ENCODE measurements at regions not wholly inside any gene's neighbourhood (a gene's known extent, or its start where the extent isn't known, plus 50 kb on each side); places are given as distances from the start of the nearest gene placed in this dataset.
A peak's percentile ranks its signal among the peaks of the same experiment; 100 is the strongest.
"Not testable (repeated sequence)": the region's sequence is repeated elsewhere in the genome, so short reads cannot be mapped to it uniquely, and the experiment has no call there.

DNA sequence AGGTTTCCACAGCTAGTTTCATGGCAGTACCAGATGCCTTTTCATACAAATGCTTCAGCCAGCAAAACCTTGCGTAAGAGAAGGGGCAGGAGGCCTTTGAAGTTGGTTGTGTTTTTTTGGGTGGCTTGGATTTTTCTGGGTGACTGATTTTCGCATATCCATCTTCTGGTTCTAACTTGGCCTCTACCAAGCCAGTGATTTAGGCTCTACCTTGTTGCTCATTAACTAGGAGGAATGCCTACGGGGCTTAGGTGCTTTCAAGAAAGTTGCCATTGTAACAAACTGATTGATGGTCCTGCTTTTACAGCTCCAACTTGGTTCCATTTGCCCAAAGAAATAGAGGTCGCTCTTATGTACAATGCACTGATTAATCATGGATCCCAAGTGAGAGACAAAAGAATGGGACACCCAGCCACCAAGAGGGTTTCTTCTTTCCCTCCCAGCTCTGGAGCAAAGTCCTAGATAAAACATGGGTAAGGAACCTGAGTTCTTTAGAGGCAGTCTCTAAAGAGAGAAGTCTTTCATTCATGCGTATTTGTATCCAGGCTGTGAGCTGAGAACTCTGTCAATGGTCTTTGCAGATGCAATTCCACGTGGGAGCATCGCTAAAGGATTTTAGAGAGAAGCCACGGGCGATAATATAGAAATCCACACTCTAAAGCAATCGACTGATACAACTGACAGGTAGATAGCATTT is 92.1 kb upstream of the FGFR2 start:
- intact Hi-C loops (cut with DNase I, micrococcal nuclease) = no loop called here
- ATAC-seq (no peak), DNase-seq (no peak)

DNA sequence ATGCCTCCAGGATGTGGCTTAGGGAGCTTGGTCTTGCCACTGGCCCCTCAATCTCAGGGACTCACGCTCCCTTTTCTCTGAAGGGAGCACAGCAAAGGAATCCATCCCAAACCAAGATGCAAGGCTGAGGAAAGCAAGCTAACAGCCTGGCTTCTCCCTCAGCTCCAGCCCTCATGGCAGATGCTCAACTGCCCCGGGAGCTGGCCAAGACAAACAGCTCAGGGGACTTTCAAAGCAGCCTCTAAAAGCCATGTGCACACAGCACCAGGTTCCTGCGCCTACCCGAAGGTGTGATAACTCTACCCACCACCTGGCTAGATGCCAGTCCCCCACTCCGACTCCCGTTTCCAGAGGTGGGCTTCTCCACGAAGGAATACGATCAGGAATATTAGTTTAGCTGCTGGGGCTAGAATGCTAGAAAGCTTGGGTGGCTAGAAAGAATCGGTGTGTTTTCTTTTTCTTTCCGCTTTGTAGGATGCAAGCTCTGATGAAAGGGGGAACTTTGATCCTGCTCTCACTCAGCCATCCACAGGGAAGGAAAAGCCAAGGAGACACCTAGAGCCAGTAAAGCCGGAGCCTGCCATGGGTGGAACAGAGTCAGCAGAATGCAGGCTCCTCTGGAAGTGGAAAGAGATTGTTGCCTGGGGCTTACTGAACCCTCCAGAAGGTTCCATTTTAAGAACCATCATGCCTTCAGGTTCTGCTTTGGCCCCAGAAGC is 89.0 kb upstream of the FGFR2 start:
- DNase-seq (no peak), ATAC-seq (no peak)
- intact Hi-C loops (cut with DNase I, micrococcal nuclease) = no loop called here

DNA sequence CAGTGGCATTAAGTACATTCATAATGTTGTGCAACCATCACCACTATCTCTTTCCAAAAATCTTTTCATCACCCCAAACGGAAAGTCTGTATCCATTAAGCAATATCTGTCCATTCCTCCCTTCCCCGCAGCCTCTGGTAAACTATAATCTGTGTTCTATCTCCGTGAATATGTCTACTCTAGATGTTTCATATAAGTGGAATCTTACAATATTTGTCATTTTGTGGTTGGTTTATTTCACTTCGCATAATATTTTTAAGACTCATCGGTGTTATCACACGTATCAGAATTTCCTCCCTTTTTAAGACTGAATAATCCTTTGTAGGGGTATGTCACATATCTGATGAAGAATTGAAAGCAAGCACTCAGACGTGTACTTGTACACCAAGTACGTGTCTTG is 86.0 kb upstream of the FGFR2 start:
- no peak for ATAC-seq
- intact Hi-C loops (cut with DNase I, micrococcal nuclease) = no loop called here
- no peak for DNase-seq

DNA sequence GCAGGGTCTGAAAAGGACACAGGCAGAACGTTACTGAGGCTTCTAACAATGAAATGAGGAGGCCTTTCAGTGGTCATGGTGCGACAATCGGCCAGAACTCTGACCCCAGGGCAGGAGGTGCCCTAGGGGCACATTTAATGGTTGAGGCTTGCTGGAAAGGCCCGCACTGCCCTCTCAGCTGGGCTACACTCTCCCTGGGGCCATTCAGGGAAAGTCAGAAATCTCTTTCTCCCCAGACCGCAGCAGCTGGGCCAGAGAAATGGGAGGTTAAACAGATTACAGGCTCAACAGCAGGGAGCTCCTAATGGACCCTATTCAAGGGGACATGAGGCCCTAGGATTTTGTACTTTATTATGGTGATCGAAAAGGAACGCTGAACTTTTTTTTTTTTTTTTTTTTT is 85.6 kb upstream of the FGFR2 start:
- ATAC-seq (no peak), DNase-seq (no peak)
- intact Hi-C loops (cut with DNase I, micrococcal nuclease) = no loop called here

DNA sequence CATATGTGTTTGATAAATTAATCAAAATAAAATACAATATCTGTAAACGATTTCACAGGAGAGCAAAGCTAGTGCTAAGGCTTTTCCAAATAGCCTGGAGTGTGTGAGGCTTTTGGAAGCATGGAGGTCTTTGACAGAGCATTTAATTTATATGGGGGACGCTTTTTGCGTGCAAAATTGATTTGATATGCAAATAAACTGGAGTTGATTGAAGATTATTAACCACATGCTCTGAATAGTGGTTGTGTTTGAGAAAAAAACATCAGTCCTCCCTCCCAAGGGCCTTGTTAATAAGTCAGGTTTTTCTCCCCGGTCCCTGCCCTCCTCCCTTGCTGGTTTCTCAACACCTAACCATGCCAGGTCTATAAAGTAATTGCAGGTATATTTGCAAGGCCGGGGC is 85.1 kb upstream of the FGFR2 start:
- ATAC-seq = no peak
- intact Hi-C loops (cut with DNase I, micrococcal nuclease) = no loop called here
- no peak for DNase-seq

GRCh38 chr10:121681997-121682687 is 83.9 kb upstream of the FGFR2 start:
- intact Hi-C loops (cut with DNase I, micrococcal nuclease) = no loop called here
- ATAC-seq = no peak
- DNase-seq = no peak

- intact Hi-C loops (cut with DNase I, micrococcal nuclease) = no loop called here
- ATAC-seq (no peak), DNase-seq (no peak)
Observed at GRCh38 chr10:121680879-121681655, 82.8 kb upstream of the FGFR2 start.

DNA sequence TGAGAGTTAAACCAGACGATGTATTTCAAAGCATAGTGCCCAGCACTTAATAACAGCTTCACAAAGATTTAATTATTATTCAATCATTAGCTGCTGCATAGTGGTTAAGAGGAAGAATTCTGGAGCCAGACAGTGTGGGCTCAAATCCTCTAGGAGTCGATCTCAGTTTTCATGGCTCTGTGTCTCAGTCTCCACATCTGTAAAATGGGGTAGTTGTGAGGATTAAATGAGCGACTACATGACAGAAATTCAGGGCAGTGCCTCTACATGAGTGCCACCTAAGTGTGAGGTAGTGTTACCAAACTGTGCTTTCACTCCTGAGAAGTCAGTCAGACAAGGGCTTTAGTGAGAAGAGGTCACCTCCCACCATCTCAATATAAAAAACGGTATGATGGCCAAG is 81.7 kb upstream of the FGFR2 start:
- no peak for DNase-seq
- ATAC-seq = no peak
- intact Hi-C loops (cut with DNase I, micrococcal nuclease) = no loop called here

DNA sequence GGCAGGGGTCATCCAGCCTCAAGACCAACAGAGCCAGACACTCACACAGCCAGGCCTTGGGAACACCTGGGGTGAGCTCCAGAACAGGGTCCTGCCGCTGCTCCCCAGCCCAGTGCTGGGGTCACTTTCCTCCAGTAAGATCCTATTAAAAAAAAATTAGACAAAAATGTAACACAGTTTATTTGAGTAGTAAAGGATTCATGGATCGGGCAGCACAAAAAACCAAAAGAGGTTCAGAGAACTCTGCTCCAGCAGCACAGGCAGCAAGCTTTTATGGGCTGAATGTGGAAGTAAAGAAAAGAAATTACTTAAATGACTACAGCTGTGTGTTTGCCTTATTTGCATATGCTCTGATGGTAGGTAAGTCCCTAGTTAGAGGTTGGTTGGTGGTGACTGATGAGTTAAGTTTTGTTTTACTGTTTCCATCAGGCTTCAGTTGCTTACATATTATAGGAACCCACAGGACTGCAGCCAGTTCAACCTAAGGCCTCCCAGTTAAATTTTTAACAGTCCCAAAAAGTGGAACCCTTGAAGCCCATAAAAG is 80.5 kb upstream of the FGFR2 start:
- ATAC-seq = no peak
- no peak for DNase-seq
- intact Hi-C loops (cut with DNase I, micrococcal nuclease) = no loop called here

DNA sequence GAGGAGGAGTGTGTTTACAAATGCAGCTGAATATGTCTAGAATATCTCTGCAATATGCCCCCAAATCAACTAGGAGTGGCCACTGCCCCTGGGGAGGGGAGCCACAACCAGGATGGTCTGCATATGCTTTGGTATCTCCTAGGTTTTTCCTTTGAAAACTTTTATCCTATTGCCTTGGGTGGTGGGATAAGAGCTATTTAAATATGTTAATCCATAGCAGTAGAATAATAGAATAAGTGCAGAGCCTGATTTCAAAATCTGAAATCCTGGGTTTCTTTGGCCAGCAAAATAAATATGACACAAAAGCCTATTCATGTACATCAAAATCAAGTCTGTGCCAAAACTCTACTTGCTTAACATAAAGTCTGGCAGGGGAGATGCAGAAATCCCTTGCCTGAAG is 79.6 kb upstream of the FGFR2 start:
- ATAC-seq = no peak
- DNase-seq = no peak
- intact Hi-C loops (cut with DNase I, micrococcal nuclease) = no loop called here

GRCh38 chr10:121675344-121675743 is 77.1 kb upstream of the FGFR2 start:
- ATAC-seq = peak; percentile 28
- DNase-seq = no peak
- intact Hi-C loops (cut with DNase I, micrococcal nuclease) = no loop called here

GRCh38 chr10:121674885-121675284 is 76.6 kb upstream of the FGFR2 start:
- DNase-seq (no peak), ATAC-seq (no peak)
- intact Hi-C loops (cut with DNase I, micrococcal nuclease) = no loop called here

DNA sequence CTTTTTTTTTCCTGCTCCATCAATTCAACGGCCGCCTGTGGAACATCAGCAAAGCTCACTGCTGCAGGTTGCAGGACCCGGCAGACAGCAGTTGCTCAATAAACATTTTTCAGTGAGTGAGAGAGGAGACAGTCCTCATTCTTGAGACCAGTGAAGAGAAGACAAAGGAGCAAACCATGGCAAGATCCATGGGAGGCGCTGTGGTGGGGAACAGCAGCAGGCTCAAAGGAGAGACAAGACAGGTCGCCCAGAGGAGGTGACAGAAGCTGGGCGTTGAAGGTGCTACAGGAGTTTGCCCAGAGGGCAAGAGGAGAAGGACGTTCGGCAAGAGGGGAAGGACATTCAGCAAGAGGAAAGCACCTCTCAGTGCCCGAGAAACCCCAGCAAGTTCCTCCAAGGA is 74.5 kb upstream of the FGFR2 start:
- intact Hi-C loops (cut with DNase I, micrococcal nuclease) = no loop called here
- ATAC-seq (no peak), DNase-seq (no peak)

- intact Hi-C loops (cut with DNase I, micrococcal nuclease); ATAC-seq; DNase-seq: not testable (repeated sequence)
Observed at GRCh38 chr10:121669840-121670239, 71.6 kb upstream of the FGFR2 start.

DNA sequence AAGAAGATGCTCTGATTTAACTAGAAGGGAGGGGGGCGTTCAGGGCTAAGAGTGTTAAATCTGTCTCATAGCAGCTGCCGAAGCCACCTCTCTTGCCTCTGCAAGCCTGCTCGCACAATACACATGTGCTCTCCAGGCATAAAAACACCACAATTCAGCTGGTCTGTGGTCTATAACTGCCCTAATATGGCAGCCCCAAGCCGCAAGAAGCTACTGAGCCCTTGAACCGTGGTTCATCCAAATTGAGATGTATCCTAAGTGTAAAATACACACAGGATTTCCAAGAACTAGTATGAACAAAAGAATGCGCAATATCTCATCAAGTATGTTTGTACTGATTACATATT is 70.8 kb upstream of the FGFR2 start:
- intact Hi-C loops (cut with DNase I, micrococcal nuclease) = no loop called here

DNA sequence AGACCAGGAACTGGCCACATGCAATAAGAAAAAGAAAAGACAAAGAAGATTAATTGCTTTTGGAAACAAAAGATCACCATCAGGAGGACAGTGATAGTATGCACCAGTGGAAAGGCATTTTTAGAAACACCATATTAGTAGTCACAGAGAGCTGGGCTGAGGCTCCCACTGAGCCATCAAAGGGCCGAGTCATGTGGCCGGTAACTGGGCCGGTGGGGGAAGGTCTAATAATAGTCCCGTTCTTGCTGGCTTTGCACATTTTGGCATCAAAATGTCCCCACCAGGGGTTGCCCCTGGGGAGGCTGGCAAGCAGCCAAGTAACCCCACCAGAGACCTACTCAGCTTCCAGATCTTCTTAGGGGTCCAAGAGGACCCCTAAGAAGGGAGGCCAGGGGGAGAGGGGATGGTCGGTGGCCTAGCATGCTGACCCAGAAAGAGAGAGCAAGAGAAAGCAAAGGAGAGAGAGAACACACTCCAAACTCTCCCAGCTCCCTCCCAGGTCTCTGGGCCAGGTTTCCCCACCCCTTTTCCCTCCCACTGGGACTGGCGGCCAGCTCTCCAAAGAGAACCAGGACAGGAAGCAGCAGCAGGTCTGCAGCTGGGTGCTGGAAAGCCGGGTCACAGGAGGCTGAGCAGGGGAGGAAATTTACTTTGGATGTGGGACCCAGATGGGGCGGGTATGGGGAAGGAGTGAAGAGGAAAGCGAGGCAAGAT is 70.2 kb upstream of the FGFR2 start:
- DNase-seq = peak; percentile 28 to 64
- intact Hi-C loops (cut with DNase I, micrococcal nuclease) = no loop called here
- peak; percentile 41 for ATAC-seq

More for the DNA sequence above, 70.8 kb upstream of the FGFR2 start:
- ATAC-seq = no peak
- DNase-seq = no peak

GRCh38 chr10:121667948-121668313 is 69.7 kb upstream of the FGFR2 start:
- intact Hi-C loops (cut with DNase I, micrococcal nuclease) = no loop called here
- no peak for ATAC-seq
- DNase-seq = no peak

- ATAC-seq (no peak), DNase-seq (no peak)
- intact Hi-C loops (cut with DNase I, micrococcal nuclease) = no loop called here
Observed at GRCh38 chr10:121665809-121666208, 67.6 kb upstream of the FGFR2 start.

DNA sequence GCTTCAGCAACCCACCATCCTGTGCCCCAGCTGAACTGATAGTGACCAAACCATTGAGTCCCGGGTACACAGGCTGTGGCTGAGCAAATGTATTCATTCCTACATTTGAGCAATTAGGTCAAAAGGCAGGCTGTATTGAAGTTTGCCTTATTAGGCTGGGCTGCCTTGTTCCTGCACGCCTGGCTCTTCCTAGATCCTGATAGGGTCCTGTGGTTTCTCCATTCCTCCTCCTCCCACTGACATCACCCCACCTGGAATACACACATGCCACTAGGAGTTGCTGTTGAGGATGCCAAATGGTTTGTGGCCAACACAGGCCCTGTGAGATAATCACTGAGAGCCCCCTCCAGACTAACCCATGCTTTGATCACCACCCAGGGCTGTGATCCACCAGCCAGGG is 66.4 kb upstream of the FGFR2 start:
- DNase-seq (no peak), ATAC-seq (no peak)
- intact Hi-C loops (cut with DNase I, micrococcal nuclease) = no loop called here
